Hematopoietic multipotent progenitor cell treated with erythropoietin and hydrocortisone succinate and interleukin-3 and kit ligand, for 8 days (in vitro differentiated cells): ENCODE measurements at regions not wholly inside any gene's neighbourhood (a gene's known extent, or its start where the extent isn't known, plus 50 kb on each side); places are given as distances from the start of the nearest gene placed in this dataset.

ENCODE experiments used
- DNase-seq: peaks from one replicate; pipeline ENCODE4 v3.0.0-alpha.2; 2015

- peak; percentile 26 for DNase-seq
Observed at GRCh38 chr1:173406783-173407230, 70.3 kb upstream of the PRDX6 start.

GRCh38 chr1:173407846-173408245, 69.3 kb upstream of the PRDX6 start:
- DNase-seq, result no peak

GRCh38 chr1:173408886-173409285, 68.2 kb upstream of the PRDX6 start:
- DNase-seq, result no peak

GRCh38 chr1:173409613-173410012, 67.5 kb upstream of the PRDX6 start:
- DNase-seq, result peak; percentile 72

GRCh38 chr1:173410133-173410793, 66.9 kb upstream of the PRDX6 start:
- no peak for DNase-seq

GRCh38 chr1:173410794-173411236, 66.3 kb upstream of the PRDX6 start:
- no peak for DNase-seq

GRCh38 chr1:173411835-173412742, 65.0 kb upstream of the PRDX6 start:
- DNase-seq, result no peak

GRCh38 chr1:173413271-173413707, 63.8 kb upstream of the PRDX6 start:
- DNase-seq, result no peak

GRCh38 chr1:173414136-173414535, 63.0 kb upstream of the PRDX6 start:
- no peak for DNase-seq

GRCh38 chr1:173414539-173415226, 62.5 kb upstream of the PRDX6 start:
- DNase-seq, result no peak

- DNase-seq, result no peak
Observed at GRCh38 chr1:173415490-173415889, 61.6 kb upstream of the PRDX6 start.

GRCh38 chr1:173415905-173416450, 61.2 kb upstream of the PRDX6 start:
- no peak for DNase-seq

- DNase-seq, result no peak
Observed at GRCh38 chr1:173417563-173417962, 59.6 kb upstream of the PRDX6 start.

GRCh38 chr1:173418107-173418985, 58.8 kb upstream of the PRDX6 start:
- DNase-seq, result no peak

- DNase-seq, result peak; percentile 91
Observed at GRCh38 chr1:173420330-173420806, 56.8 kb upstream of the PRDX6 start.

GRCh38 chr1:173421286-173421685, 55.8 kb upstream of the PRDX6 start:
- DNase-seq, result no peak

GRCh38 chr1:173421789-173422188, 55.3 kb upstream of the PRDX6 start:
- DNase-seq, result no peak

GRCh38 chr1:173422456-173422976, 54.6 kb upstream of the PRDX6 start:
- DNase-seq, result no peak

GRCh38 chr1:173423291-173423690, 53.8 kb upstream of the PRDX6 start:
- DNase-seq, result no peak

GRCh38 chr1:173424143-173424542, 53.0 kb upstream of the PRDX6 start:
- no peak for DNase-seq

- DNase-seq, result no peak
Observed at GRCh38 chr1:173424782-173425407, 52.2 kb upstream of the PRDX6 start.
